ENCODE measurements at regions not wholly inside any gene's neighbourhood (a gene's known extent, or its start where the extent isn't known, plus 50 kb on each side); places are given as distances from the start of the nearest gene placed in this dataset.

DNA sequence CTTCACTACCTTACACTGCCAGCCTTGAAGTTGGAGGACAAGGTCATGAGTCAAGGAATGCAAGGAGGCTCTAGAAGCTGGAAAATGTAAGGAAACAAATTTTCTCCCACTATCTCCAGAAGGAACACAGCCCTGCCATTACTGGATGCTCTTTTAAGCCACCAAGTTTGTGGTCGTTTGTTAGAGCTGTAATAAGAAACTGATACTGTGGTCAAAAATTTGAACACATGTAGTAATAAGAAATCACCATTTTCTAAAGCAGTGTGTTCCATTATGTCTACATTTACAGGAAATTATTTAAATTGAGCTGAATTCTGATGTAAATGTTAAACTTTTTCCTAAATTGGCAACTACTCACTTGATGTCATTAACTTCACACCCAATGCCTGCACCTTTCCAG lies 729.0 kb downstream of the KCNJ3 start:
- TF ChIP-seq, protein P1, sequence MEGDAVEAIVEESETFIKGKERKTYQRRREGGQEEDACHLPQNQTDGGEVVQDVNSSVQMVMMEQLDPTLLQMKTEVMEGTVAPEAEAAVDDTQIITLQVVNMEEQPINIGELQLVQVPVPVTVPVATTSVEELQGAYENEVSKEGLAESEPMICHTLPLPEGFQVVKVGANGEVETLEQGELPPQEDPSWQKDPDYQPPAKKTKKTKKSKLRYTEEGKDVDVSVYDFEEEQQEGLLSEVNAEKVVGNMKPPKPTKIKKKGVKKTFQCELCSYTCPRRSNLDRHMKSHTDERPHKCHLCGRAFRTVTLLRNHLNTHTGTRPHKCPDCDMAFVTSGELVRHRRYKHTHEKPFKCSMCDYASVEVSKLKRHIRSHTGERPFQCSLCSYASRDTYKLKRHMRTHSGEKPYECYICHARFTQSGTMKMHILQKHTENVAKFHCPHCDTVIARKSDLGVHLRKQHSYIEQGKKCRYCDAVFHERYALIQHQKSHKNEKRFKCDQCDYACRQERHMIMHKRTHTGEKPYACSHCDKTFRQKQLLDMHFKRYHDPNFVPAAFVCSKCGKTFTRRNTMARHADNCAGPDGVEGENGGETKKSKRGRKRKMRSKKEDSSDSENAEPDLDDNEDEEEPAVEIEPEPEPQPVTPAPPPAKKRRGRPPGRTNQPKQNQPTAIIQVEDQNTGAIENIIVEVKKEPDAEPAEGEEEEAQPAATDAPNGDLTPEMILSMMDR (conservative IDR thresholded peaks at IDR 0.05 in 1 of 2, IDR thresholded peaks at IDR 0.05 in 1 of 2; ENCODE audit: low read depth in 1 of 2, low read length in 2 of 2), result no peak
- TF ChIP-seq EZH2 (IDR thresholded peaks at IDR 0.05; ENCODE audit: low read length, missing control alignments), result no peak

Data from fibroblast of lung (primary cell).